ENCODE measurements at regions not wholly inside any gene's neighbourhood (a gene's known extent, or its start where the extent isn't known, plus 50 kb on each side); places are given as distances from the start of the nearest gene placed in this dataset.

GRCh38 chr6:71392276-71392675 is 103.7 kb downstream of the OGFRL1 start:
- no peak for TF ChIP-seq CTCF (IDR thresholded peaks at IDR 0.05)

GRCh38 chr6:71393471-71393870 is 104.9 kb downstream of the OGFRL1 start:
- no peak for TF ChIP-seq CTCF (IDR thresholded peaks at IDR 0.05)

GRCh38 chr6:71393981-71394432 is 105.4 kb downstream of the OGFRL1 start:
- no peak for TF ChIP-seq CTCF (IDR thresholded peaks at IDR 0.05)

GRCh38 chr6:71394926-71395325 is 106.3 kb downstream of the OGFRL1 start:
- TF ChIP-seq CTCF (IDR thresholded peaks at IDR 0.05) = no peak

GRCh38 chr6:71395731-71396409 is 107.3 kb downstream of the OGFRL1 start:
- TF ChIP-seq CTCF (IDR thresholded peaks at IDR 0.05) = no peak

- no peak for TF ChIP-seq CTCF (IDR thresholded peaks at IDR 0.05)
These were observed 107.8 kb downstream of the OGFRL1 start for GRCh38 chr6:71396410-71396801.

- TF ChIP-seq CTCF (IDR thresholded peaks at IDR 0.05) = no peak
These were observed 110.7 kb downstream of the OGFRL1 start for GRCh38 chr6:71399279-71399678.

- no peak for TF ChIP-seq CTCF (IDR thresholded peaks at IDR 0.05)
These were observed 112.2 kb downstream of the OGFRL1 start for GRCh38 chr6:71400852-71401251.
